ENCODE measurements at regions not wholly inside any gene's neighbourhood (a gene's known extent, or its start where the extent isn't known, plus 50 kb on each side); places are given as distances from the start of the nearest gene placed in this dataset.

DNA sequence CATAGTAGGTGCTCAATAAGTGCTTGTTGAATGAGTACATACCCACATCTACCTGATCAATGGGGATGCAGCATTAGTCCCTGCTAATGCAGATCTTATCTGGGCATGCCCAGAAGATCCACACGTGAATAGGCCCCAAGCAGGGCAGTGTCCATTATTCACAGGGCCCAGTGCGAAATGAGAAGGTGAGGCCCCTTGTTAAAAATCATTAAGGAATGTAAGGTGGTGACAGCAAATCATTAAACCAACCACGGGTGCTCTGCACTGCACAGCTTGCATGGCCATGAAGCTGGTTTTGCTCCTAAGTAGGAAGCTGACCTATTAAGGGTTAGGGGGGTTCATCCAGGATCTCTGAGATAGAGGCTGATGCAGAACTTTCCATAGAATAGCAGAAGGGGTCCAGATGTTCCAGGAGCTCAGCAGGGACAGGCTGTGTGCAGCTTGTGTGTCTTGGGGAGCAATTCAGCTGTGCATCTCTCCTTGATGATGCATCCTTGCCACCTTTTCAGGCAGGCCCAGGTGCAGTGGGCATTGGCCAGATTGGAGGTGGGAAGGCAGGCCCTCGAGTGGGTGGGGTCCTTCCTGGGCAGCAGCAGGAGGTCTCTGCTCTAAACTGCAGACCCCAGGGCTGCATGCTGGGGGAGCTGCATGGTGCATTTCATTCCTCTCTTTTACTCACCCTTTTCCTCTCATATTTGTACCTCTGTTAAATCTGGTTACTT, 231.3 kb upstream of the PWP1 start:
- ChIA-PET POLR2A (no interaction called here), CTCF (ENCODE audit: low intra/inter-chr PET ratio, low total read pairs) (no interaction called here)
- H3K4me2 ChIP-seq (ENCODE audit: low read depth, low read length): no peak overlapping the region
- intact Hi-C loops (cut with micrococcal nuclease; ENCODE audit: unreplicated experiment): no loop called here
- H3K27me3 ChIP-seq (ENCODE audit: control insufficient read depth in 1 of 2, insufficient read depth in 2 of 2, low read length in 2 of 2): no peaks in the 10 kb centered on the region
- H3K4me1 ChIP-seq (ENCODE audit: insufficient read depth, low read length): no peaks in the 10 kb centered on the region
- no peak overlapping the region for H3K4me3 ChIP-seq (replicated peaks in 1 of 3; ENCODE audit: insufficient read depth in 1 of 3, low read depth in 2 of 3, low read length in 3 of 3)
- H3K79me2 ChIP-seq (ENCODE audit: insufficient read depth, low read length): no peaks in the 10 kb centered on the region
- no TSS peak for BruUV-seq (replicated peaks)
- ATAC-seq: no peak
- 61% methylated on average over 3 of the region's 4 CpGs for WGBS (ENCODE audit: low lambda C conversion rate)
- H3K9ac ChIP-seq (ENCODE audit: insufficient read depth, low read depth, low read length): no peak overlapping the region
- H3K36me3 ChIP-seq (replicated peaks in 1 of 2; ENCODE audit: control insufficient read depth in 1 of 2, insufficient read depth in 2 of 2, low read length in 2 of 2): no peaks in the 10 kb centered on the region
- no peak overlapping the region for H3K27ac ChIP-seq (ENCODE audit: extremely low read length, insufficient read depth, low read length)
- no peak for FAIRE-seq
- no peaks in the 10 kb centered on the region for H4K20me1 ChIP-seq (ENCODE audit: insufficient read depth, low read length)
- DNase-seq (ENCODE audit: low spot score): no peak
- TF ChIP-seq HOXA7 (CRISPR knock-in tag; IDR thresholded peaks at IDR 0.05): no peak
- TF ChIP-seq, protein P1, sequence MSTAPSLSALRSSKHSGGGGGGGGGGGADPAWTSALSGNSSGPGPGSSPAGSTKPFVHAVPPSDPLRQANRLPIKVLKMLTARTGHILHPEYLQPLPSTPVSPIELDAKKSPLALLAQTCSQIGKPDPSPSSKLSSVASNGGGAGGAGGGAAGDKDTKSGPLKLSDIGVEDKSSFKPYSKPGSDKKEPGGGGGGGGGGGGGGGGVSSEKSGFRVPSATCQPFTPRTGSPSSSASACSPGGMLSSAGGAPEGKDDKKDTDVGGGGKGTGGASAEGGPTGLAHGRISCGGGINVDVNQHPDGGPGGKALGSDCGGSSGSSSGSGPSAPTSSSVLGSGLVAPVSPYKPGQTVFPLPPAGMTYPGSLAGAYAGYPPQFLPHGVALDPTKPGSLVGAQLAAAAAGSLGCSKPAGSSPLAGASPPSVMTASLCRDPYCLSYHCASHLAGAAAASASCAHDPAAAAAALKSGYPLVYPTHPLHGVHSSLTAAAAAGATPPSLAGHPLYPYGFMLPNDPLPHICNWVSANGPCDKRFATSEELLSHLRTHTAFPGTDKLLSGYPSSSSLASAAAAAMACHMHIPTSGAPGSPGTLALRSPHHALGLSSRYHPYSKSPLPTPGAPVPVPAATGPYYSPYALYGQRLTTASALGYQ (CRISPR knock-in tag; IDR thresholded peaks at IDR 0.05): no peak
- no peak for TF ChIP-seq ZNF713 (CRISPR knock-in tag; IDR thresholded peaks at IDR 0.05)
- no peak for TF ChIP-seq RCOR2 (CRISPR knock-in tag; IDR thresholded peaks at IDR 0.05)
- no peak for TF ChIP-seq ZNF562 (CRISPR knock-in tag; IDR thresholded peaks at IDR 0.05; ENCODE audit: borderline replicate concordance)
- in situ Hi-C loops (cut with HindIII; ENCODE audit: extremely low pct_ligation_motif_present, low pct_unique_long_range_greater_than_20kb): no loop called here
- no peaks in the 10 kb centered on the region for H3K9me3 ChIP-seq (ENCODE audit: low read length)
- H2AFZ ChIP-seq (ENCODE audit: low read length): no peak overlapping the region

GRCh38 chr12:107457362-107457935, 228.2 kb upstream of the PWP1 start:
- POLR2A ChIA-PET: no interaction called here
- no peak overlapping the region for H3K9ac ChIP-seq (ENCODE audit: insufficient read depth, low read depth, low read length)
- no TSS peak for BruUV-seq (replicated peaks)

More at GRCh38 chr12:107457362-107457935, 228.2 kb upstream of the PWP1 start:
- H3K4me2 ChIP-seq (ENCODE audit: low read depth, low read length): no peak overlapping the region
- CTCF ChIA-PET (ENCODE audit: low intra/inter-chr PET ratio, low total read pairs): no interaction called here
- in situ Hi-C loops (cut with HindIII; ENCODE audit: extremely low pct_ligation_motif_present, low pct_unique_long_range_greater_than_20kb) (no loop called here), intact Hi-C loops (cut with micrococcal nuclease; ENCODE audit: unreplicated experiment) (no loop called here)
- no peak for TF ChIP-seq ZNF18 (CRISPR knock-in tag; IDR thresholded peaks at IDR 0.05; ENCODE audit: insufficient replicate concordance)
- TF ChIP-seq, protein P2, sequence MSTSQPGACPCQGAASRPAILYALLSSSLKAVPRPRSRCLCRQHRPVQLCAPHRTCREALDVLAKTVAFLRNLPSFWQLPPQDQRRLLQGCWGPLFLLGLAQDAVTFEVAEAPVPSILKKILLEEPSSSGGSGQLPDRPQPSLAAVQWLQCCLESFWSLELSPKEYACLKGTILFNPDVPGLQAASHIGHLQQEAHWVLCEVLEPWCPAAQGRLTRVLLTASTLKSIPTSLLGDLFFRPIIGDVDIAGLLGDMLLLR (CRISPR knock-in tag; IDR thresholded peaks at IDR 0.05): no peak
- no peak for TF ChIP-seq ZNF121 (CRISPR knock-in tag; IDR thresholded peaks at IDR 0.05)
- no peak for TF ChIP-seq MAFG (CRISPR knock-in tag; IDR thresholded peaks at IDR 0.05)
- TF ChIP-seq ZNF660 (CRISPR knock-in tag; IDR thresholded peaks at IDR 0.05; ENCODE audit: borderline replicate concordance, low read depth): no peak
- TF ChIP-seq ZNF576 (CRISPR knock-in tag; IDR thresholded peaks at IDR 0.05): no peak
- TF ChIP-seq ZSCAN31 (CRISPR knock-in tag; IDR thresholded peaks at IDR 0.05; ENCODE audit: low read depth): no peak
- no peak for TF ChIP-seq ZNF510 (CRISPR knock-in tag; IDR thresholded peaks at IDR 0.05; ENCODE audit: low read depth)
- no peak for TF ChIP-seq MBNL3 (CRISPR knock-in tag; conservative IDR thresholded peaks at IDR 0.05)
- no peak for TF ChIP-seq ZNF3 (CRISPR knock-in tag; IDR thresholded peaks at IDR 0.05)
- 74% methylated on average over 11 of the region's 11 CpGs for WGBS (ENCODE audit: low lambda C conversion rate)
- H3K36me3 ChIP-seq (replicated peaks in 1 of 2; ENCODE audit: control insufficient read depth in 1 of 2, insufficient read depth in 2 of 2, low read length in 2 of 2): no peaks in the 10 kb centered on the region
- H3K79me2 ChIP-seq (ENCODE audit: insufficient read depth, low read length): no peaks in the 10 kb centered on the region
- H3K4me1 ChIP-seq (ENCODE audit: insufficient read depth, low read length): no peaks in the 10 kb centered on the region
- ATAC-seq: no peak
- no peak for FAIRE-seq
- no peak overlapping the region for H3K4me3 ChIP-seq (replicated peaks in 1 of 3; ENCODE audit: insufficient read depth in 1 of 3, low read depth in 2 of 3, low read length in 3 of 3)
- H3K27ac ChIP-seq (ENCODE audit: extremely low read length, insufficient read depth, low read length): no peak overlapping the region
- DNase-seq (ENCODE audit: low spot score): no peak
- H2AFZ ChIP-seq (ENCODE audit: low read length): no peak overlapping the region
- H4K20me1 ChIP-seq (ENCODE audit: insufficient read depth, low read length): no peaks in the 10 kb centered on the region
- no peaks in the 10 kb centered on the region for H3K9me3 ChIP-seq (ENCODE audit: low read length)
- no peaks in the 10 kb centered on the region for H3K27me3 ChIP-seq (ENCODE audit: control insufficient read depth in 1 of 2, insufficient read depth in 2 of 2, low read length in 2 of 2)
